CD4-positive, alpha-beta T cell (primary cell): ENCODE measurements at regions not wholly inside any gene's neighbourhood (a gene's known extent, or its start where the extent isn't known, plus 50 kb on each side); places are given as distances from the start of the nearest gene placed in this dataset.

Experiments
- ATAC-seq: fragments of 200-7000 bp; cut with Tn5 transposase; one replicate; pipeline ENCODE4 v1.10.0; 2022; ENCODE audit warnings: mild to moderate bottlenecking; ENCODE audit not compliant: poor library complexity
- CTCF ChIA-PET: fragments of 350-600 bp; sonication (Branson Sonifier 250); formaldehyde crosslinking; loops from one replicate; lab custom pipeline; 2021; ENCODE audit warnings: antibody characterized with exemption, inconsistent platforms; lab: Charles Lee
- POLR2A ChIA-PET: fragments of 350-600 bp; sonication (Branson Sonifier 250); formaldehyde crosslinking; loops from one replicate; lab custom pipeline; 2021; ENCODE audit warnings: antibody characterized with exemption, inconsistent platforms; lab: Charles Lee
- DNase-seq, 14 experiments: peaks; one replicate each; pipeline ENCODE4 v3.0.0-alpha.2; 2013 to 2020; ENCODE audit warnings: mixed read lengths in 2 of 14
- H3K27ac ChIP-seq, 2 donors: one replicate each; pipeline versions ENCODE4 v1.5.1 to v1.7.0; 2013; ENCODE audit warnings: low read length in 2 of 2, low read depth in 1 of 2, mild to moderate bottlenecking in 1 of 2
- H3K27me3 ChIP-seq, 2 experiments: 1 replicate in 1 of 2; 2 replicates in 1 of 2; pipeline versions ENCODE4 v1.6.1 to v1.7.0; 2013; ENCODE audit warnings: low read length in 2 of 2, control low read depth in 1 of 2, mild to moderate bottlenecking in 1 of 2, moderate library complexity in 1 of 2; ENCODE audit not compliant: insufficient read depth in 2 of 2, control insufficient read depth in 1 of 2
- H3K36me3 ChIP-seq: one replicate; pipeline ENCODE4 v1.6.1; 2013; ENCODE audit warnings: low read length, control low read depth; ENCODE audit not compliant: insufficient read depth
- H3K4me1 ChIP-seq: one replicate; pipeline ENCODE4 v1.6.1; 2013; ENCODE audit warnings: low read length, control low read depth; ENCODE audit not compliant: insufficient read depth
- H3K4me3 ChIP-seq: one replicate; pipeline ENCODE4 v1.5.1; 2013; ENCODE audit warnings: mild to moderate bottlenecking, low read length, moderate library complexity
- H3K9me3 ChIP-seq, 2 experiments: 1 replicate in 1 of 2; 2 replicates in 1 of 2; pipeline versions ENCODE4 v1.6.1 to v1.7.0; 2013; ENCODE audit warnings: low read length in 2 of 2, mild to moderate bottlenecking in 2 of 2, control low read depth in 1 of 2, moderate library complexity in 1 of 2; ENCODE audit not compliant: control insufficient read depth in 1 of 2, insufficient read depth in 1 of 2
- H3K27ac Mint-ChIP-seq: one replicate; pipeline ENCODE4 v1.8.0; 2020; ENCODE audit warnings: mixed read lengths
- H3K27me3 Mint-ChIP-seq: one replicate; pipeline ENCODE4 v1.8.0; 2021; ENCODE audit warnings: mixed read lengths
- H3K36me3 Mint-ChIP-seq: one replicate; pipeline ENCODE4 v1.8.0; 2021; ENCODE audit warnings: low read depth, mixed read lengths
- H3K4me1 Mint-ChIP-seq: one replicate; pipeline ENCODE4 v1.8.0; 2021; ENCODE audit warnings: low read depth, mixed read lengths
- H3K4me3 Mint-ChIP-seq: one replicate; pipeline ENCODE4 v1.8.0; 2020; ENCODE audit warnings: mild to moderate bottlenecking, mixed read lengths
- H3K9me3 Mint-ChIP-seq: one replicate; pipeline ENCODE4 v1.8.0; 2020; ENCODE audit warnings: mixed read lengths
- intact Hi-C, 2 experiments: fragments of 100-400 bp; cut with DNase I in 1 of 2; cut with micrococcal nuclease in 1 of 2; formaldehyde crosslinking; loops; one replicate each; pipeline versions ENCODE4 v1.15.1 to v1.9.0; 2023 to 2025; cut with DNase I, micrococcal nuclease
- TF ChIP-seq, protein P1 (sequence below): fragments of 200-600 bp; IDR thresholded peaks from one replicate; pipeline ENCODE4 v1.8.0; 2022; ENCODE audit warnings: antibody characterized with exemption, mild to moderate bottlenecking

DNA sequence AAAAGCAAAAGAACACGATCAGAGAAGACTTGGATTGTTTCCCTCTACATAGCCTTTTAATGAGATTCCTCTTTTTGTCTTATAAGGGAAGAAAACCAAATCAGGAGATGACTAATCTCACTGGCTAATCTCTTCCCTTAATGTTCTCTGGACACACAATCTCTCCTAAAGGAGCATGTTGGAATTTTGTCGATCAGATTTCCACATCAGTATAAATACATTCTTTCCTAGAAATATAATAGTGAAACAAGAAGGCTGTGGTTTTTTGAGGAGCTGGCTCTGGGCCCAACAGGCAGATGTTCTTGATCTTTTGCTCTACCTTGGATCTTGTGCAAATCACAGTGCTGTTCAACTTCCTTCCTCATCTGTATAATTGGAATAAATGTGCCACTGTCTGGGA, 94.0 kb downstream of the GTPBP8 start:
- peaks cover 21% of the 10 kb centered on the region for H3K36me3 Mint-ChIP-seq
- no peaks in the 10 kb centered on the region for H3K9me3 Mint-ChIP-seq
- no peak overlapping the region for H3K27ac Mint-ChIP-seq
- no peaks in the 10 kb centered on the region for H3K4me1 Mint-ChIP-seq
- H3K27me3 ChIP-seq = no peaks in the 10 kb centered on the region
- DNase-seq (no peak), ATAC-seq (no peak)
- H3K36me3 ChIP-seq = no peaks in the 10 kb centered on the region
- ChIA-PET POLR2A (no interaction called here), CTCF (no interaction called here)
- H3K4me3 ChIP-seq = no peak overlapping the region
- H3K4me1 ChIP-seq = no peaks in the 10 kb centered on the region
- TF ChIP-seq, protein P1, sequence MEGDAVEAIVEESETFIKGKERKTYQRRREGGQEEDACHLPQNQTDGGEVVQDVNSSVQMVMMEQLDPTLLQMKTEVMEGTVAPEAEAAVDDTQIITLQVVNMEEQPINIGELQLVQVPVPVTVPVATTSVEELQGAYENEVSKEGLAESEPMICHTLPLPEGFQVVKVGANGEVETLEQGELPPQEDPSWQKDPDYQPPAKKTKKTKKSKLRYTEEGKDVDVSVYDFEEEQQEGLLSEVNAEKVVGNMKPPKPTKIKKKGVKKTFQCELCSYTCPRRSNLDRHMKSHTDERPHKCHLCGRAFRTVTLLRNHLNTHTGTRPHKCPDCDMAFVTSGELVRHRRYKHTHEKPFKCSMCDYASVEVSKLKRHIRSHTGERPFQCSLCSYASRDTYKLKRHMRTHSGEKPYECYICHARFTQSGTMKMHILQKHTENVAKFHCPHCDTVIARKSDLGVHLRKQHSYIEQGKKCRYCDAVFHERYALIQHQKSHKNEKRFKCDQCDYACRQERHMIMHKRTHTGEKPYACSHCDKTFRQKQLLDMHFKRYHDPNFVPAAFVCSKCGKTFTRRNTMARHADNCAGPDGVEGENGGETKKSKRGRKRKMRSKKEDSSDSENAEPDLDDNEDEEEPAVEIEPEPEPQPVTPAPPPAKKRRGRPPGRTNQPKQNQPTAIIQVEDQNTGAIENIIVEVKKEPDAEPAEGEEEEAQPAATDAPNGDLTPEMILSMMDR = no peak
- H3K9me3 ChIP-seq = no peaks in the 10 kb centered on the region
- no peaks in the 10 kb centered on the region for H3K27me3 Mint-ChIP-seq
- intact Hi-C loops = no loop called here
- H3K4me3 Mint-ChIP-seq = no peak overlapping the region
- H3K27ac ChIP-seq = no peak overlapping the region

DNA sequence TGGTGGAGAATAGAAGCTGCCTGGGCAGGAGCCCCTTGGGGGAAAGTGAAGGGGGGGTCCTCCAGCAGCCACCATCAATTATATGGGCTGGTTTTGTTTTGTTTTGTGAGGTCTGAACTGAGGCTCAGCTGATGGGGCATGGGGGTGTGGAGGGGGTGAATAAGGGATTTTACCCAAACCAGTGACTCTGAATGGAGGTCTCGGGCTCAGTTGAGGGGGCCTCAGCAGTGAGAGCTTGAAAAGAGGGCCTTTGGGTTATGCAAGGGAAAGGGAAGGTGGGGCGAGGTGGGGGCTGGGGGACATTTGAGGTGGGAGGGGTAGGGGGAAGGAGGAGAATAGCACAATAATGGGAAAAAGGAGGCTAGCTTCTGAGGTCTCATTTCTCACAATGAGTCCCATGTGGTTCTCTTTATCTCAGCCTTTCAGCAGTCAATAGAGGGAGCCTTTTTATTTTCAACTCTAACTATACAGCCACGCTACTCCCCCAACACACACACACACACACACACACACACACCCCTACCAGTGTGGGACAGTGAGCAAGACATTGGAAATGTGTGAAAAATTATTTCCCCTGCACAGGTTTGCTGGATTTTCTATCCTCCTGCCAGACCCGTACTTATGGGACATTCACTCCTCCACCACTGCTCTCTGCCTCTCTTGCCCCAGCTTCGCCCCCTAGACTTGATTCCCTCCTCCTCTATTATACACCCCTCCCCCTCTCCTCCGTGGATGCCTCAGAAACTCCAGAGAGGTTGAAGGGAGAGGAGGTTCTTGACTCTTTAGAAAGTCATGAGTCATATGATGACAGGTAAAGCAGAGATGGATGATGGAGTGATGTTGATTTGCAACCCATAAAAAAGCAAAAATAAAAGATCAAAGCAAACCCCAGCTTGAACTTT, 96.0 kb downstream of the GTPBP8 start:
- Histone ChIP-seq H3K4me1 (no peaks in the 10 kb centered on the region), H3K27me3 (no peaks in the 10 kb centered on the region), H3K9me3 (no peaks in the 10 kb centered on the region), H3K4me3 (no peak overlapping the region), H3K27ac (no peak overlapping the region), H3K36me3 (no peaks in the 10 kb centered on the region)
- CTCF ChIA-PET = no interaction called here
- no peak for DNase-seq
- Mint-ChIP-seq H3K27ac (no peak overlapping the region), H3K4me1 (no peaks in the 10 kb centered on the region), H3K36me3 (peaks cover 27% of the 10 kb centered on the region), H3K27me3 (no peaks in the 10 kb centered on the region), H3K4me3 (no peak overlapping the region), H3K9me3 (no peaks in the 10 kb centered on the region)
- intact Hi-C loops = no loop called here
- POLR2A ChIA-PET = no interaction called here
- no peak for ATAC-seq
- TF ChIP-seq, protein P1 = no peak

DNA sequence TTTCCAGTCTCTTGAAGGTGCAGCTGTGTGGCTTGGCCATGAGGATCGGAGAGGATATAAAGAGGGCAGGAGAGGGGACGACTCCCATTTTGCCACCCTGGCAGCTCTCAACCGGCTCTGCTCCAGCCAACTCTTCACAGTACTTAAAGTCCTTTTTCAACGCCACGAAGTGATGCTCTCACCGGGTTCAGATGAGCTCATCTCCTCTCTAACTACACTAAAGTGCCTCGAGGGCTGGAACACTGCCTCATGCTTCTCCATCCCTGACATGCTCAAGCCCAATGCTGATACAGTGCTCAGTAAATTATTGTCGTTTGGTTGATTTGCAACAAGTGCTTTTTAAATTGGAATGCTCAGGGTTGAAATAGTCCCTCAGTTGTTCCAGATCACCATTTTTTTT, 97.8 kb downstream of the GTPBP8 start:
- H3K9me3 Mint-ChIP-seq = no peaks in the 10 kb centered on the region
- H3K27me3 Mint-ChIP-seq = no peaks in the 10 kb centered on the region
- no peak overlapping the region for H3K4me3 ChIP-seq
- ChIA-PET POLR2A (interaction anchor here (0.6 kb wide), 1 partner anchor 1228 kb away, joined by 3 read pairs; no protein-coding TSS in a partner anchor), CTCF (no interaction called here)
- no peaks in the 10 kb centered on the region for H3K4me1 ChIP-seq
- H3K27me3 ChIP-seq = no peaks in the 10 kb centered on the region
- intact Hi-C loops = no loop called here
- H3K4me1 Mint-ChIP-seq = no peaks in the 10 kb centered on the region
- H3K27ac Mint-ChIP-seq = no peak overlapping the region
- H3K27ac ChIP-seq = no peak overlapping the region
- TF ChIP-seq, protein P1 = no peak
- DNase-seq = no peak
- H3K9me3 ChIP-seq = no peaks in the 10 kb centered on the region
- no peaks in the 10 kb centered on the region for H3K36me3 ChIP-seq
- no peak for ATAC-seq
- H3K4me3 Mint-ChIP-seq = no peak overlapping the region
- peaks cover 27% of the 10 kb centered on the region for H3K36me3 Mint-ChIP-seq
